HEK293 (cell line): ENCODE measurements at regions not wholly inside any gene's neighbourhood (a gene's known extent, or its start where the extent isn't known, plus 50 kb on each side); places are given as distances from the start of the nearest gene placed in this dataset.

ENCODE experiments used
- CTCF ChIA-PET: fragments of 350-600 bp; formaldehyde crosslinking; extraction: SDS; loops from one replicate; lab custom pipeline; 2021; ENCODE audit warnings: antibody characterized with exemption; lab: Yijun Ruan, JAX
- POLR2A ChIA-PET: fragments of 300-600 bp; formaldehyde crosslinking; extraction: SDS; loops from one replicate; lab custom pipeline; 2020; ENCODE audit warnings: antibody characterized with exemption, inconsistent platforms; lab: Yijun Ruan, JAX
- H3K27ac ChIP-seq: fragments of 200-500 bp; sonication (Bioruptor generic); 2 replicates; pipeline ENCODE4 v1.5.1; 2014; ENCODE audit warnings: low read depth, low read length, control low read depth, inconsistent platforms; ENCODE audit errors: extremely low read depth
- H3K36me3 ChIP-seq, 2 experiments: fragments of 200-500 bp in 1 of 2; sonication (Bioruptor generic) in 1 of 2; 1 replicate in 1 of 2; 2 replicates in 1 of 2; pipeline ENCODE4 v1.5.1; 2014 to 2017; ENCODE audit warnings: inconsistent platforms in 2 of 2, low read length in 2 of 2; ENCODE audit not compliant: control insufficient read depth in 2 of 2, insufficient read depth in 1 of 2
- H3K4me1 ChIP-seq: fragments of 200-500 bp; sonication (Bioruptor generic); 2 replicates; pipeline ENCODE4 v1.5.1; 2014; ENCODE audit warnings: mild to moderate bottlenecking, low read length, inconsistent platforms; ENCODE audit not compliant: control insufficient read depth, insufficient read depth
- H3K4me3 ChIP-seq: 2 replicates; pipeline ENCODE4 v1.5.1; 2011; ENCODE audit warnings: low read depth, mild to moderate bottlenecking, control low read depth, low read length, moderate library complexity
- H3K9me3 ChIP-seq: fragments of 200-500 bp; sonication (Bioruptor generic); 2 replicates; pipeline ENCODE4 v1.5.1; 2014; ENCODE audit warnings: low read depth, low read length, inconsistent platforms; ENCODE audit not compliant: control insufficient read depth, insufficient read depth
- GLI4 ChIP-seq: fragments of 450-650 bp; formaldehyde crosslinking; IDR thresholded peaks from 2 replicates; pipeline ENCODE4 v1.5.1; 2016; ENCODE audit warnings: missing biosample characterization, missing genetic modification characterization
- SP2 ChIP-seq: fragments of 450-650 bp; formaldehyde crosslinking; IDR thresholded peaks from 2 replicates; pipeline ENCODE4 v1.5.1; 2016; ENCODE audit warnings: missing biosample characterization, missing genetic modification characterization
- ZBTB20 ChIP-seq: fragments of 450-650 bp; formaldehyde crosslinking; IDR thresholded peaks from 2 replicates; pipeline ENCODE4 v1.5.1; 2016; ENCODE audit warnings: missing biosample characterization, missing genetic modification characterization
- ZEB2 ChIP-seq: fragments of 450-650 bp; formaldehyde crosslinking; IDR thresholded peaks from 2 replicates; pipeline ENCODE4 v1.5.1; 2016; ENCODE audit warnings: missing biosample characterization, missing genetic modification characterization
- ZNF133 ChIP-seq: fragments of 450-650 bp; formaldehyde crosslinking; IDR thresholded peaks from 2 replicates; pipeline ENCODE4 v1.5.1; 2016; ENCODE audit warnings: missing biosample characterization, missing genetic modification characterization
- ZNF529 ChIP-seq: fragments of 450-650 bp; formaldehyde crosslinking; IDR thresholded peaks from 2 replicates; pipeline ENCODE4 v1.5.1; 2017; ENCODE audit warnings: missing genetic modification characterization, missing biosample characterization; ENCODE audit not compliant: insufficient replicate concordance
- ZNF843 ChIP-seq: fragments of 450-650 bp; formaldehyde crosslinking; IDR thresholded peaks from 2 replicates; pipeline ENCODE4 v1.5.1; 2016; ENCODE audit warnings: missing biosample characterization, missing genetic modification characterization
- ZSCAN23 ChIP-seq: fragments of 450-650 bp; formaldehyde crosslinking; IDR thresholded peaks from 2 replicates; pipeline ENCODE4 v1.5.1; 2016; ENCODE audit warnings: missing biosample characterization, missing genetic modification characterization
- ZXDB ChIP-seq: fragments of 450-650 bp; formaldehyde crosslinking; IDR thresholded peaks from 2 replicates; pipeline ENCODE4 v1.5.1; 2016; ENCODE audit warnings: missing biosample characterization, missing genetic modification characterization
- TF ChIP-seq, protein P1 (sequence below): fragments of 450-650 bp; formaldehyde crosslinking; IDR thresholded peaks from 2 replicates; pipeline ENCODE4 v1.5.1; 2016; ENCODE audit warnings: missing biosample characterization, missing genetic modification characterization
- TF ChIP-seq, protein P2 (sequence below): fragments of 450-650 bp; formaldehyde crosslinking; IDR thresholded peaks from 2 replicates; pipeline ENCODE4 v1.5.1; 2017; ENCODE audit warnings: missing biosample characterization, mild to moderate bottlenecking, missing genetic modification characterization, moderate library complexity
- TF ChIP-seq, protein P3 (sequence below): sonication (generic); formaldehyde crosslinking; IDR thresholded peaks from 2 replicates; pipeline ENCODE4 v1.8.1; 2022; ENCODE audit warnings: mild to moderate bottlenecking, moderate library complexity, missing genetic modification reagents
- TF ChIP-seq, protein P4 (sequence below): fragments of 450-650 bp; formaldehyde crosslinking; IDR thresholded peaks from 2 replicates; pipeline ENCODE4 v1.5.1; 2016; ENCODE audit warnings: missing biosample characterization, missing genetic modification characterization
- TF ChIP-seq, protein P5 (sequence below): fragments of 450-650 bp; formaldehyde crosslinking; IDR thresholded peaks from 2 replicates; pipeline ENCODE4 v1.5.1; 2016; ENCODE audit warnings: missing biosample characterization, missing genetic modification characterization, borderline replicate concordance

DNA sequence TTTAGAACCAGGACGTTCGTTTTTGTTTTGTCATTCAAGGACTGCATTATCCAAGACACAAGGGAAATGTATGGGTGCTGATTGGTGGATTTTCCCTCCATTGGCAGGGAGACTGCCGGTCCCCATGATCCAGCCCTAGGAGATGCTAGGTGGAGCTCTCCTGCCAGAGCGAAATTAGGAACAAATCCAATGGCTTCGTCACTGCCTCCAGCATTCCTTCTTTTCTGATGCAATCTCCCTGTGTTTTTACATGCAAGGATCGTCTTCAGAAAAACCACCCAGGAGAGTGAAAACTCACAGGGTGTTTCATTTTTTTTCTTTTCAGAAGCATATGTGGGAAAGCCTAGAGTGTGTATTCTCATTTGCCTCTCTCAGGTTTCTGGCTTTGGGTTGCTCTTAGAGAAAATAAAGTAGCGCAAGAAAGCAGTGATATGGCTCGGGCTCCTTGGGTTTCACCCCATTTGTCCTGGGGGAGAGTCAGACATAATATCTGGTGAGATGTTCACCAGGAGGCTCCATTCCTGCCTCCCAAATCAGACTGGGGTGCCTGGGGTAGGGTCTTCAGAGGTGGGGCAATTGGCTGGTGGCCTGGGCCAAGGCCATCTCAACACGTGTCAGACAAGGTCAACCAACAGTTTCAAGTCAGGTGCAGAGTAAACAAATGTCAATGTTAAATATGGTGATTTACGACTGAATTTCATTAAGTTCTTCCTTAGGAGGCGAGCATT, 450.9 kb upstream of the MKI67 start:
- H3K4me3 ChIP-seq: no peak overlapping the region
- CTCF ChIA-PET: no interaction called here
- no peaks in the 10 kb centered on the region for H3K9me3 ChIP-seq
- no peak overlapping the region for H3K27ac ChIP-seq
- no peaks in the 10 kb centered on the region for H3K36me3 ChIP-seq
- TF ChIP-seq ZSCAN23 (tag by site-specific recombination): no peak
- TF ChIP-seq, protein P1, sequence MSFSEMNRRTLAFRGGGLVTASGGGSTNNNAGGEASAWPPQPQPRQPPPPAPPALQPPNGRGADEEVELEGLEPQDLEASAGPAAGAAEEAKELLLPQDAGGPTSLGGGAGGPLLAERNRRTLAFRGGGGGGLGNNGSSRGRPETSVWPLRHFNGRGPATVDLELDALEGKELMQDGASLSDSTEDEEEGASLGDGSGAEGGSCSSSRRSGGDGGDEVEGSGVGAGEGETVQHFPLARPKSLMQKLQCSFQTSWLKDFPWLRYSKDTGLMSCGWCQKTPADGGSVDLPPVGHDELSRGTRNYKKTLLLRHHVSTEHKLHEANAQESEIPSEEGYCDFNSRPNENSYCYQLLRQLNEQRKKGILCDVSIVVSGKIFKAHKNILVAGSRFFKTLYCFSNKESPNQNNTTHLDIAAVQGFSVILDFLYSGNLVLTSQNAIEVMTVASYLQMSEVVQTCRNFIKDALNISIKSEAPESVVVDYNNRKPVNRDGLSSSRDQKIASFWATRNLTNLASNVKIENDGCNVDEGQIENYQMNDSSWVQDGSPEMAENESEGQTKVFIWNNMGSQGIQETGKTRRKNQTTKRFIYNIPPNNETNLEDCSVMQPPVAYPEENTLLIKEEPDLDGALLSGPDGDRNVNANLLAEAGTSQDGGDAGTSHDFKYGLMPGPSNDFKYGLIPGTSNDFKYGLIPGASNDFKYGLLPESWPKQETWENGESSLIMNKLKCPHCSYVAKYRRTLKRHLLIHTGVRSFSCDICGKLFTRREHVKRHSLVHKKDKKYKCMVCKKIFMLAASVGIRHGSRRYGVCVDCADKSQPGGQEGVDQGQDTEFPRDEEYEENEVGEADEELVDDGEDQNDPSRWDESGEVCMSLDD (tag by site-specific recombination): no peak
- no peak for TF ChIP-seq ZNF529 (tag by site-specific recombination)
- TF ChIP-seq, protein P2, sequence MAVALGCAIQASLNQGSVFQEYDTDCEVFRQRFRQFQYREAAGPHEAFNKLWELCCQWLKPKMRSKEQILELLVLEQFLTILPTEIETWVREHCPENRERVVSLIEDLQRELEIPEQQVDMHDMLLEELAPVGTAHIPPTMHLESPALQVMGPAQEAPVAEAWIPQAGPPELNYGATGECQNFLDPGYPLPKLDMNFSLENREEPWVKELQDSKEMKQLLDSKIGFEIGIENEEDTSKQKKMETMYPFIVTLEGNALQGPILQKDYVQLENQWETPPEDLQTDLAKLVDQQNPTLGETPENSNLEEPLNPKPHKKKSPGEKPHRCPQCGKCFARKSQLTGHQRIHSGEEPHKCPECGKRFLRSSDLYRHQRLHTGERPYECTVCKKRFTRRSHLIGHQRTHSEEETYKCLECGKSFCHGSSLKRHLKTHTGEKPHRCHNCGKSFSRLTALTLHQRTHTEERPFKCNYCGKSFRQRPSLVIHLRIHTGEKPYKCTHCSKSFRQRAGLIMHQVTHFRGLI (tag by site-specific recombination): no peak
- TF ChIP-seq ZEB2 (tag by site-specific recombination): no peak
- no peak for TF ChIP-seq ZNF133
- TF ChIP-seq, all 188 proteins: peak for 0
- H3K4me1 ChIP-seq: peaks cover 14% of the 10 kb centered on the region
- POLR2A ChIA-PET: no interaction called here

DNA sequence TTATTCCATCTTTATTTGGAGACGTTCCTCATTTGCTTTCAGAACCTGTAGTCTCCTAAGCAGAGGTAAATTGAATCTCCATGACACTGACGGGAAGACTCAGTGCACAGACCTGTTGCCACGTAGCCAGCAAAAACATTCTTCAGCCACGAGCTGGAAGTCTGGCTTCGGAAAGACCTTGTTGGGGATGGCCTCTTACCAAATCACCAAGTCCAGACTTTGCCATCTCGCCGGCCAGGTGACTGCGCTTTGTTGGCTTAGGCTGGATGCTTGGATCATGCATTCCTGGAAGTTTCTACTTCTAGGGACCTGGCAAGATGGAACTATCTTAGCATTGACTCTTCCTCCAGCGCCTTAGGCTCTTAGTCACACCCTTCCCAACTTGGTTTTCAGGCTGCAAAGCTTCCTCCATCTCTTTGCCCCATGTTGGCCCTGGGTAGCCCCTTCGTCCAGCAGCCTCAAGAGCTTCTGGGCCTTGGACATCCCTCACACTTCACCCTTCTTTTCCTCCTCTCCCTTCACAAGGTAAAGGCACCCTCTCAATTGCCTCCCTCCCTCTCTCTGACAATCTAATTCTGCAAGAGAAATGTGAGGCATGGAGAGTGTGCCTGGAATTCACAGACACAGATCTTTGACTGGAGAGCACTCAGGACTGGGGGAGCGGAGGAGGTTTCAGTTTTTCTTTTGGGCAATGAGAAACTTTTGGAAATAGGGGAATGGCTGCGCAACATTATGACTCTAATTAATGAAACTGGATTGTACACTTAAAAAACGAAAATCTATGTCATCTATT, 451.9 kb upstream of the MKI67 start:
- H3K4me1 ChIP-seq: peaks cover 14% of the 10 kb centered on the region
- no peak overlapping the region for H3K27ac ChIP-seq
- H3K4me3 ChIP-seq: no peak overlapping the region
- TF ChIP-seq ZNF843 (tag by site-specific recombination) (no peak), GLI4 (tag by site-specific recombination) (no peak), ZBTB20 (no peak), ZXDB (tag by site-specific recombination) (no peak), SP2 (tag by site-specific recombination) (no peak)
- TF ChIP-seq, protein P3, sequence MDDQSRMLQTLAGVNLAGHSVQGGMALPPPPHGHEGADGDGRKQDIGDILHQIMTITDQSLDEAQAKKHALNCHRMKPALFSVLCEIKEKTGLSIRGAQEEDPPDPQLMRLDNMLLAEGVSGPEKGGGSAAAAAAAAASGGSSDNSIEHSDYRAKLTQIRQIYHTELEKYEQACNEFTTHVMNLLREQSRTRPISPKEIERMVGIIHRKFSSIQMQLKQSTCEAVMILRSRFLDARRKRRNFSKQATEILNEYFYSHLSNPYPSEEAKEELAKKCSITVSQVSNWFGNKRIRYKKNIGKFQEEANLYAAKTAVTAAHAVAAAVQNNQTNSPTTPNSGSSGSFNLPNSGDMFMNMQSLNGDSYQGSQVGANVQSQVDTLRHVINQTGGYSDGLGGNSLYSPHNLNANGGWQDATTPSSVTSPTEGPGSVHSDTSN (CRISPR knock-in tag): no peak
- TF ChIP-seq, protein P4, sequence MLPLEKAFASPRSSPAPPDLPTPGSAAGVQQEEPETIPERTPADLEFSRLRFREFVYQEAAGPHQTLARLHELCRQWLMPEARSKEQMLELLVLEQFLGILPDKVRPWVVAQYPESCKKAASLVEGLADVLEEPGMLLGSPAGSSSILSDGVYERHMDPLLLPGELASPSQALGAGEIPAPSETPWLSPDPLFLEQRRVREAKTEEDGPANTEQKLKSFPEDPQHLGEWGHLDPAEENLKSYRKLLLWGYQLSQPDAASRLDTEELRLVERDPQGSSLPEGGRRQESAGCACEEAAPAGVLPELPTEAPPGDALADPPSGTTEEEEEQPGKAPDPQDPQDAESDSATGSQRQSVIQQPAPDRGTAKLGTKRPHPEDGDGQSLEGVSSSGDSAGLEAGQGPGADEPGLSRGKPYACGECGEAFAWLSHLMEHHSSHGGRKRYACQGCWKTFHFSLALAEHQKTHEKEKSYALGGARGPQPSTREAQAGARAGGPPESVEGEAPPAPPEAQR (tag by site-specific recombination): no peak
- TF ChIP-seq, protein P5, sequence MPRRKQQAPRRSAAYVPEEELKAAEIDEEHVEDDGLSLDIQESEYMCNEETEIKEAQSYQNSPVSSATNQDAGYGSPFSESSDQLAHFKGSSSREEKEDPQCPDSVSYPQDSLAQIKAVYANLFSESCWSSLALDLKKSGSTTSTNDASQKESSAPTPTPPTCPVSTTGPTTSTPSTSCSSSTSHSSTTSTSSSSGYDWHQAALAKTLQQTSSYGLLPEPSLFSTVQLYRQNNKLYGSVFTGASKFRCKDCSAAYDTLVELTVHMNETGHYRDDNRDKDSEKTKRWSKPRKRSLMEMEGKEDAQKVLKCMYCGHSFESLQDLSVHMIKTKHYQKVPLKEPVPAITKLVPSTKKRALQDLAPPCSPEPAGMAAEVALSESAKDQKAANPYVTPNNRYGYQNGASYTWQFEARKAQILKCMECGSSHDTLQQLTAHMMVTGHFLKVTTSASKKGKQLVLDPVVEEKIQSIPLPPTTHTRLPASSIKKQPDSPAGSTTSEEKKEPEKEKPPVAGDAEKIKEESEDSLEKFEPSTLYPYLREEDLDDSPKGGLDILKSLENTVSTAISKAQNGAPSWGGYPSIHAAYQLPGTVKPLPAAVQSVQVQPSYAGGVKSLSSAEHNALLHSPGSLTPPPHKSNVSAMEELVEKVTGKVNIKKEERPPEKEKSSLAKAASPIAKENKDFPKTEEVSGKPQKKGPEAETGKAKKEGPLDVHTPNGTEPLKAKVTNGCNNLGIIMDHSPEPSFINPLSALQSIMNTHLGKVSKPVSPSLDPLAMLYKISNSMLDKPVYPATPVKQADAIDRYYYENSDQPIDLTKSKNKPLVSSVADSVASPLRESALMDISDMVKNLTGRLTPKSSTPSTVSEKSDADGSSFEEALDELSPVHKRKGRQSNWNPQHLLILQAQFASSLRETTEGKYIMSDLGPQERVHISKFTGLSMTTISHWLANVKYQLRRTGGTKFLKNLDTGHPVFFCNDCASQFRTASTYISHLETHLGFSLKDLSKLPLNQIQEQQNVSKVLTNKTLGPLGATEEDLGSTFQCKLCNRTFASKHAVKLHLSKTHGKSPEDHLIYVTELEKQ (tag by site-specific recombination): no peak
- H3K9me3 ChIP-seq: no peaks in the 10 kb centered on the region
- ChIA-PET POLR2A (no interaction called here), CTCF (no interaction called here)
- no peaks in the 10 kb centered on the region for H3K36me3 ChIP-seq
